ENCODE measurements at regions not wholly inside any gene's neighbourhood (a gene's known extent, or its start where the extent isn't known, plus 50 kb on each side); places are given as distances from the start of the nearest gene placed in this dataset.
"Not testable (repeated sequence)": the region's sequence is repeated elsewhere in the genome, so short reads cannot be mapped to it uniquely, and the experiment has no call there.

- DNase-seq: not testable (repeated sequence)
These were observed 159.1 kb downstream of the KLRB1 start for GRCh38 chr12:9448648-9449047.

- peak; percentile 93 for DNase-seq
These were observed 159.7 kb downstream of the KLRB1 start for GRCh38 chr12:9447791-9448614.

- not testable (repeated sequence) for DNase-seq
These were observed 160.6 kb downstream of the KLRB1 start for GRCh38 chr12:9446883-9447761.

- DNase-seq: not testable (repeated sequence)
These were observed 167.3 kb downstream of the KLRB1 start for GRCh38 chr12:9440428-9440827.

DNA sequence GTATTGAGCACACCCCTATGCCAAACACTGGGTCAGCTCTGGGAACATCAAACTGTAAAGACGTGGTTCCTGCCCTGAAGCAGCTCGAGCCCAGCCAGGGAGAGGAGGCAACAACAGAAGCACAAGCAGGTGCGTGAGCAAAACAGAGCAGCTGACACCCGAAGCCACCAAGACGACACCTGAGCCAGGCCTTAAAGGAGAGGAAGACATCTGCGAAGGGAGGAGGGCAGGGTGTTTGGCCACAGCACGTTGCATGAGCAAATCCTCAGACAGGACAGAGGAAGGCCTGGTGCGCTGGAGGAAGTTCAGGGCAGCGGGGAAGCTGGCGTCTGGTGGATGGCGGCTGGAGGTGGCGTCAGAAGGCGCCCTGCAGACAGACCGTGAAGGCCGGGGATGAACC, 172.0 kb downstream of the KLRB1 start:
- not testable (repeated sequence) for DNase-seq

GRCh38 chr12:9430385-9430784, 177.3 kb downstream of the KLRB1 start:
- not testable (repeated sequence) for DNase-seq

- not testable (repeated sequence) for DNase-seq
These were observed 178.9 kb downstream of the KLRB1 start for GRCh38 chr12:9428856-9429255.

- not testable (repeated sequence) for DNase-seq
These were observed 182.3 kb downstream of the KLRB1 start for GRCh38 chr12:9425429-9425828.

- DNase-seq: not testable (repeated sequence)
These were observed 183.5 kb downstream of the KLRB1 start for GRCh38 chr12:9424175-9424740.

DNA sequence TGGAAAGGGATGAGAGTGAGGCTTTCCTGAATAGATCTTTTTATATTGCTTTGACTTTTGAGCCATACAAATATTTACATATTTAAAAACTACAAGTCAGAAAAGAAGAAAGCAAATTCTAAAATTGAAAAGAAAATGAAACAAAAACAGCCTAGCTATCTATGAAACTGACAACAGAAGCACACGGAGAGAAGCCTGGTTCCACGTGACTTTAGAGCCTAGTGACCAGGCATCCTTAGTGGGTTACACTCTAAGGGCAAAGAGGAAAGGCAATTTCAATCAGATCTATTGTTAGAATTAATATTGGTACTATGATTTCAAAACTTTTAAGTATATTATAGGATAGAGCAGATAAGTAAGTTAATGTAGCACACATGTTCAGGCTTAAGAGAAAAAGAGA, 185.0 kb downstream of the KLRB1 start:
- DNase-seq: not testable (repeated sequence)

DNA sequence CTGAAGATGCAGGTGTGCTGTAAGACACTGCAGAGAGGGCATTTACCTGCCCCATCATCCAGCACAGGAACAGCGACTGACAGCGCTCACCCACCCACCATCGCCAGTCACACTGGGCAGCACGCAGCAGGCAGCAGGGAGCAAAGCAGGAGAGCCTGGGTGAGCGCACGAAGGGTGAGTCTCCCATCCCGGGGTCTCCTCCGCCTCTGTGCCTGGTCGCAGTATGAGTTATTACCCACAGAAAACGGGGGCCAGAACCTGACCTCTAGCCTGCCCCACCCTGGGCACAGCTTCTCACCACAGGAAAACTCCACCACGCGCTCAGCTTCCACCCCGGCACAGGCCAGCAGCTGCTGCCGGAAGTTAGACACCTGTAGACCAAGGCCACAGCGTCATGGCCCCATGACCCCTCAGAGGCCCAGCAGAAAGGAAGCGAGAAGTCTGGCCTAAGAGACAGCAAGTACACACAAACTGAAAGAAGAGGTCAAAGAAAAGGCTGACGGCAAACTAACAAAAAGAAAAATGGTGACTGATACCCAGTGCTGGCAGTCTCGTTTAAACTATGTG, 186.1 kb downstream of the KLRB1 start:
- DNase-seq: not testable (repeated sequence)

- DNase-seq: not testable (repeated sequence)
These were observed 186.7 kb downstream of the KLRB1 start for GRCh38 chr12:9420817-9421519.

DNA sequence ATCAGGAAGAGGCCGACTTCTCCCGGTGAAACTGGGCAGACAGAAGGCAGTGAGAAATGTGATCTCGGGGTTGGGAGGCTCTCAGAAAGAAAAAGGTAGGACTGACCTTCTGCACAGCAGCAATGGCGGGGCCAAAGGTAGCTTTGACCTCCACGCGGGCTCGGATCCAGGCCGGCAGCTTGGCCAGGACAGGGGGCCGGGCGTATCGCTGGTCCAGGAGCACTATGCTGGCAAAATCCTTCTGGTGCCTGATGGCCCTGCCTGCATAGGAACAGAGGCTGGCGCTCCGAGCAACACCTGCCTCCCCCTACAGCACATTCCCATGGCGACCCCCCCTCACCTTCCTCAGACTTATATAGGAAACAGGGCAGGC, 189.1 kb downstream of the KLRB1 start:
- not testable (repeated sequence) for DNase-seq

GRCh38 chr12:9417947-9418668, 189.6 kb downstream of the KLRB1 start:
- not testable (repeated sequence) for DNase-seq

GRCh38 chr12:9417341-9417740, 190.4 kb downstream of the KLRB1 start:
- DNase-seq: not testable (repeated sequence)

DNA sequence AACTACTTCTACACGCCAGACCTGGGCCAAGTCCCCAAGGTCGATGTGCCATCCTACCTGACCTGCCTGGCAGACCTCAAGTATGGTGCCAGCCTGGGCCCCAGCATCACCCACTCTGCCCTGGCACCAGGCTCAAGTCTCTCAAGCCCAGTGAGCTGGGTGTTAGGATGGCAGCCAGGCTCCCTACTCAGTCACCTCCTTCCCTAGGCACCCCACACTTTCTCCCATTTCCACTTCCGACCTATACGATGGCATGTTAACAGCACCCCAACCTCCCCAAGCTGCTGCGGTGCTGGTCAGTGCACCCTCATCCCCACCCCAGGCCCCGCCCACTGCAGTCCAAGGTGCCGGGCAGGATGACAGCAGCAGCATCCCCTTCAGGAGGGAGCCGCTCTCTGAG, 191.4 kb downstream of the KLRB1 start:
- not testable (repeated sequence) for DNase-seq

DNA sequence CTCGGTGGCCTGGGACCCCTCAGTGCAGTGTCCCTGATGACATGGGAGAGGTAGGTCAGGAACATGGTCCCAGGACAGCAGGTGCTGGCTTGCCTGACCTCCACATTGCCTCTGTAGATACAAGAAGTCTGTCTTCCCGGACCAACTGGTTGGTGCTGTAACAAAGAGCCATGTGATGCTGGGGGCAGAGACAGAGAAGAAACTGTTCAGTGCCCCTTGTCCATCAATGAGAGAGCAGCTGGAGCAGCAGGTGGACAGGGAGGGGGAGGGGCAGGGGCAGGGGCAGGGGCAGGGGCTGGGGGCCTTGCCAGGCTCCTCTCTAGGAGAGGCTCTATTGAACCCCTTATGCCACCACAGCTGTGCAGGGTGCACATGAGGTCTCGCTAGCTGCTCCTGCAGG, 191.8 kb downstream of the KLRB1 start:
- DNase-seq: not testable (repeated sequence)

GRCh38 chr12:9413862-9414261, 193.9 kb downstream of the KLRB1 start:
- DNase-seq: not testable (repeated sequence)

- not testable (repeated sequence) for DNase-seq
These were observed 195.3 kb downstream of the KLRB1 start for GRCh38 chr12:9412459-9412858.

DNA sequence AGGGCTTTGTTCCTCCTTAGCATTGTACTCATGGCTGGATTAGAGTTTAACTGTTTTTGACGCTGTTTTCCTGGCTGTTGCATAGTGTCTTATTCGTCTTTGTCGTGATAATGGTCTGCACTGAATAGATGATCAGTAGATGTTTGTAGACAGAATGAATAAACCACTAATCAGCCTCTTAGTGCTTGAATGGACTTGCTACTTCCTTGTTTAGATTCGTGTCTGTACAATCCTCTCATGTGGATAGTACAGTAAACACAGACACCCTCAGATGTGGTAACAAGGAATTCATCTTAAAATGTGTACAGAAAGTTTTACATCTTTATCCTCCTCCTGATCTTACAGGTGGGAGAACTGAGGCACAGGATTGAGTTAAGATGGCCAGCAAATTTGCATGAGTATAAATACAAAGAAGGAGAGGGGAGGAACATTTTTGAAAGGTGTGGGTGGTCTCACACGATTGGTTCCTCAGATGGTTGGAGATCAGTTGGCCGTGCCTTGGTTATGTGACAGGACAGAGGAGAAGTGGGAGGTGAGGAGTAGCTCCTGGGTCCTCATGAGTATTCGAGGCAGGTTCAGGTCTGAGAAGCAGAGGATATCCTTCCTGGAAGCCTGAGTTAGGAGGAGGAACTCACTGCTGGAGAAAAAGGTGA, 196.0 kb downstream of the KLRB1 start:
- not testable (repeated sequence) for DNase-seq

DNA sequence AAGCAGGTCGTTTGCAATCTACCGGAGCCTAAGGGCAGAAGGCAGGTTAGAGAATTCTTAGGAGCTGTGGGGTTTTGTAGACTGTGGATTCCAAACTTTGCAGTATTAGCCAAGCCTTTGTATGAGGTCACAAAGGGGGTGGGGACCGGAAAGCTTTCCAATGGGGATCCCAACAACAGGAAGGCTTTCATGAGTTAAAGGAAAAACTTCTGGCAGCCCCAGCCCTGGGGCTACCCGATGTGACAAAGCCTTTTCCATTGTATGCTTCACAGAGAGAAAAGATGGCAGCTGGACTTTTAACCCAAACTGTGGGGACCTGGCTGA, 199.2 kb upstream of the PZP start:
- DNase-seq: not testable (repeated sequence)
